ENCODE measurements at regions not wholly inside any gene's neighbourhood (a gene's known extent, or its start where the extent isn't known, plus 50 kb on each side); places are given as distances from the start of the nearest gene placed in this dataset.

DNA sequence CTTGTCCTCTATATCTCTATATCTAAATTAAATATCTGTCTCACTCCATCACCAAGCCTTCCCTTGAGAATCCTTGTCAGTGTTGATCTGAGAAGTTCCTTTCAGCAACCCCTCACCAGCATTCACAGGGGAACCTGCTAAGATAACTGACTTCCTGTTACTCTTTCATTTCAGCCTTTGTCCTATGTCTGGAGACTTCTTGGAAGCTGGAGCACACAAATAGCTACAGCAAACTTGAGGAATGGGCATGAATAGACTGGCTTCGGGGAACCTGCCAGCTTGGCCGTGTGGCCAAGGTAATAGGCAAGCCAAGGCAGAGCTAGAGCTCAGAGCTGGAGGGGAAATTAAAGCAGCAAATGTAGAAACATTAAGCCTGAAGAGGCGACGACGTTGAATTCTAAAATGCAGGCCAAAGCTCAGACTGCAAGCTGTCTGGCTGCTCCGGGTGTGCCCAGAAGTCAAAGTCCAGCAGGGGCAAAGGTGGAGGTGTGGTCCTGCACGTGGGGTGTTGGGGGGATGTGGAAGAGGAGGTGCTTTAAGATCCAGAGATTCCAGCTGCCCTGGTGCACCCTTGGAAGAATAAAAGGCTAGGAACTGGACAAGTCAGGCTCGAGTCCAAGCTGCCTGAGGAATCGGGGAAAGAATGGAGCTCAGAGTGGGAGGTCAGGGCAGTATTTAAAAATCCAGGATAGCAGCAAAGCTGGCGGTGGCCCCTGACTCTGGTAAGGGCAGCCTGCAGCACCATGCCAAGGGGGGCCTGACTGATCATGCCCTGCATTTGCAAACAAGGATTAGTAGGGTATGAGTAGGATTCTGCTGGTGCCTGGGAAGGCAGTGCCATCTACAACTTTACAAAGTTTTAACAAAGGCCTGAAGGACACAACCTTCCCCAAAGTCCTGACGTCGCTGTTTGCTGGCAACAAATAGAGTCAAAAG is 185.0 kb upstream of the SGK1 start:
- no peak overlapping the region for H3K27ac ChIP-seq (replicated peaks in 1 of 4)

DNA sequence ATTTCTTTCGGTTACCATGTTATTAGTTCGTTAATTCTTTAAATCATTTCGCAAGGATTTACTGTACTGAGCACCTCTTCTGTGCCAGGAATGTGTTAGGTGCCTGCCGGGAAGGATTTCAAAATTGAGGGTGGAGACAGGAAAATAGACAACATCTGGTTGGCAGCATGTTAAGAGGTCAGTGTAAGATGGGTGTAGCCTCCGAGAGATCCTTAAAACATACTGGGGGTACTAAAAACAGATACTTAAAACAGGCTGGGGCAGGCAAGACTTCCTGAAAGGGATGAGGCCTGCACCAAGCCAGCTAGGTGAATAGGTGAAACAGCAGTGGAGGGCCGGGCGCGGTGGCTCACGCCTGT is 178.0 kb upstream of the SGK1 start:
- Histone ChIP-seq H3K9me3 (no peaks in the 10 kb centered on the region), H3K27me3 (no peaks in the 10 kb centered on the region), H3K27ac (replicated peaks in 1 of 4) (no peak overlapping the region), H3K36me3 (no peaks in the 10 kb centered on the region), H3K4me3 (no peak overlapping the region), H3K4me1 (peaks cover 0 to 6% (median 0%) of the 10 kb centered on the region in 4 donors)
- intact Hi-C loops (cut with DNase I): no loop called here
- 78% methylated on average over 5 of the region's 9 CpGs for WGBS
- no peak for DNase-seq (ENCODE audit: extremely low spot score)
- TF ChIP-seq POLR2AphosphoS5 (IDR thresholded peaks at IDR 0.05) (no peak), POLR2A (IDR thresholded peaks at IDR 0.05; ENCODE audit: low read depth) (no peak), EP300 (IDR thresholded peaks at IDR 0.05) (no peak)
- TF ChIP-seq, protein P1, sequence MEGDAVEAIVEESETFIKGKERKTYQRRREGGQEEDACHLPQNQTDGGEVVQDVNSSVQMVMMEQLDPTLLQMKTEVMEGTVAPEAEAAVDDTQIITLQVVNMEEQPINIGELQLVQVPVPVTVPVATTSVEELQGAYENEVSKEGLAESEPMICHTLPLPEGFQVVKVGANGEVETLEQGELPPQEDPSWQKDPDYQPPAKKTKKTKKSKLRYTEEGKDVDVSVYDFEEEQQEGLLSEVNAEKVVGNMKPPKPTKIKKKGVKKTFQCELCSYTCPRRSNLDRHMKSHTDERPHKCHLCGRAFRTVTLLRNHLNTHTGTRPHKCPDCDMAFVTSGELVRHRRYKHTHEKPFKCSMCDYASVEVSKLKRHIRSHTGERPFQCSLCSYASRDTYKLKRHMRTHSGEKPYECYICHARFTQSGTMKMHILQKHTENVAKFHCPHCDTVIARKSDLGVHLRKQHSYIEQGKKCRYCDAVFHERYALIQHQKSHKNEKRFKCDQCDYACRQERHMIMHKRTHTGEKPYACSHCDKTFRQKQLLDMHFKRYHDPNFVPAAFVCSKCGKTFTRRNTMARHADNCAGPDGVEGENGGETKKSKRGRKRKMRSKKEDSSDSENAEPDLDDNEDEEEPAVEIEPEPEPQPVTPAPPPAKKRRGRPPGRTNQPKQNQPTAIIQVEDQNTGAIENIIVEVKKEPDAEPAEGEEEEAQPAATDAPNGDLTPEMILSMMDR (IDR thresholded peaks at IDR 0.05): no peak

More for the DNA sequence above, 185.0 kb upstream of the SGK1 start:
- Histone ChIP-seq H3K27me3 (no peaks in the 10 kb centered on the region), H3K9me3 (no peaks in the 10 kb centered on the region), H3K4me1 (no peaks in the 10 kb centered on the region), H3K36me3 (no peaks in the 10 kb centered on the region), H3K4me3 (no peak overlapping the region)
- intact Hi-C loops (cut with DNase I): no loop called here
- TF ChIP-seq POLR2A (IDR thresholded peaks at IDR 0.05; ENCODE audit: low read depth): no peak
- TF ChIP-seq EP300 (IDR thresholded peaks at IDR 0.05): no peak
- TF ChIP-seq, protein P1 (IDR thresholded peaks at IDR 0.05): no peak
- no peak for DNase-seq (ENCODE audit: extremely low spot score)
- 95% methylated on average over 12 of the region's 12 CpGs for WGBS

DNA sequence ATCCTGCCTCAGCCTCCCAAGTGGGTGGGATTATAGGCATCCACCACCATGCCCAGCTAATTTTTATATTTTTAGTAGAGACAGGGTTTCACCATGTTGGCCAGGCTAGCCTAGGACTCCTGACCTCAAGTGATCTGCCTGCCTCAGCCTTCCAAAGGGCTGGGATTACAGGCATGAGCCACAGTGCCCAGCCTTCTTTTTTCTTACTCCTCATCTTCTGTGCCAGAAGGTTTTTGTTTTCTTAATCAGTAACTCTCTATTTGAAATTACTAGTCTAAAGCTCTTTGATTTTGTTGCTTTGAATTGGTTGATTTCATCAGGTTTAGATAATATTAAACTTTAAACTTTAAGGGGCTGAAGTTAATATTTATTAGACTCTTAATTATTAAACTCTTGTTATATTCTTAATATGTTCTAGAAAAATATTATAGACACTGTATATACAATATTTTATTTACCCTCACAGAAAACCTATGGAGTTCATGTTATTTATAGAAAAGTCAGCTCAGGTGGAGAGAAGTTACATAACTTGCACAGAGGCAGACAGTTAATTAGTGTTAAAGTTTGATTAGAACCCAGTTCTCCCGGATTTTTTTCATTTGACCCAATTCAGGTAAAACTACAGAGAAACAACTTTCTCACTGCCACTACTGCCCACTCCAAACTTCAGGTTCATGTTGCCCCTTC is 177.4 kb upstream of the SGK1 start:
- Histone ChIP-seq H3K9me3 (no peaks in the 10 kb centered on the region), H3K4me1 (peaks cover 0 to 6% (median 0%) of the 10 kb centered on the region in 4 donors), H3K4me3 (no peak overlapping the region), H3K36me3 (no peaks in the 10 kb centered on the region), H3K27me3 (no peaks in the 10 kb centered on the region), H3K27ac (replicated peaks in 1 of 4) (no peak overlapping the region)
- no peak for DNase-seq (ENCODE audit: extremely low spot score)
- TF ChIP-seq, protein P1 (IDR thresholded peaks at IDR 0.05): no peak
- TF ChIP-seq EP300 (IDR thresholded peaks at IDR 0.05) (no peak), POLR2AphosphoS5 (IDR thresholded peaks at IDR 0.05) (no peak), POLR2A (IDR thresholded peaks at IDR 0.05; ENCODE audit: low read depth) (no peak)
- intact Hi-C loops (cut with DNase I): no loop called here
- WGBS: 88% methylated on average over 1 of the region's 1 CpG

DNA sequence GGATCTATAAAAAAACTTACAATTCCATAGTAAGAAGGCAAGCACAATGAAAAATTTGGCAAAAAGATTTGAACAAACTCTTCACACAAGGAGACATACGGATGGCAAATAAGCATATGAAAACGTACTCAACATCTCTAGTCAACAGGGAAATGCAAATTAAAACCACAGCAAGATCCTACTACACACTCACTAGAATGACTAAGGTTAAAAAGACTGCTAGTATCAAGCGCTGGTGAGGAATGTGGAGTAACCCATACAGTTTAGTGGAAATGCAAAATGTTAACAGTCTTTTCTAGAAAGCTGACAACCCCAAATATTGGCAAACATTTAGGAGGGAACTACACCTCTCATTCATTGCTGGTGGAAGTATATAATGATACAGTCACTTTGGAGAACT is 175.9 kb upstream of the SGK1 start:
- H3K36me3 ChIP-seq: no peaks in the 10 kb centered on the region
- no peak overlapping the region for H3K27ac ChIP-seq (replicated peaks in 1 of 4)
- TF ChIP-seq, protein P1 (IDR thresholded peaks at IDR 0.05): no peak
- TF ChIP-seq POLR2AphosphoS5 (IDR thresholded peaks at IDR 0.05) (no peak), POLR2A (IDR thresholded peaks at IDR 0.05; ENCODE audit: low read depth) (no peak), EP300 (IDR thresholded peaks at IDR 0.05) (no peak)
- no peaks in the 10 kb centered on the region for H3K9me3 ChIP-seq
- DNase-seq (ENCODE audit: extremely low spot score): no peak
- H3K4me1 ChIP-seq: peaks cover 0 to 6% (median 0%) of the 10 kb centered on the region in 4 donors
- no peaks in the 10 kb centered on the region for H3K27me3 ChIP-seq
- no peak overlapping the region for H3K4me3 ChIP-seq
- 90% methylated on average over 3 of the region's 3 CpGs for WGBS
- intact Hi-C loops (cut with DNase I): no loop called here

All from esophagus muscularis mucosa (tissue), 4 donors.